Motor neuron (in vitro differentiated cells): ENCODE measurements at regions not wholly inside any gene's neighbourhood (a gene's known extent, or its start where the extent isn't known, plus 50 kb on each side); places are given as distances from the start of the nearest gene placed in this dataset.

Source experiments
- ATAC-seq, 8 experiments: fragments of 200-7000 bp; cut with Tn5 transposase; replicated peaks in 6 of 8; 2 replicates each; pipeline ENCODE4 v1.8.0; 2021; ENCODE audit warnings: mild to moderate bottlenecking in 8 of 8, moderate library complexity in 8 of 8
- H3K27ac ChIP-seq, 2 donors: fragments of 250-450 bp; sonication (Bioruptor Pico); 2 replicates each; pipeline ENCODE4 v1.9.0; 2021; ENCODE audit warnings: antibody characterized with exemption in 2 of 2, mild to moderate bottlenecking in 2 of 2, moderate library complexity in 1 of 2
- H3K4me1 ChIP-seq, 2 donors: fragments of 250-450 bp; sonication (Bioruptor Pico); replicated peaks in 1 of 2; 2 replicates each; pipeline ENCODE4 v1.6.1; 2021; ENCODE audit warnings: antibody characterized with exemption in 2 of 2, mild to moderate bottlenecking in 2 of 2, moderate library complexity in 1 of 2
- H3K4me3 ChIP-seq, 5 donors: fragments of 250-450 bp; sonication (Bioruptor Pico); 2 replicates each; pipeline ENCODE4 v1.9.0; 2021; ENCODE audit warnings: antibody characterized with exemption in 5 of 5, mild to moderate bottlenecking in 5 of 5, moderate library complexity in 4 of 5
- WGBS, 10 experiments: fragments of 450-650 bp; shearing (Covaris generic); methylation state at CpG; one replicate each; pipeline ENCODE4 v1.0.0; 2022; 5-methylcytosine and 5-hydroxymethylcytosine counted together
- in situ Hi-C, 9 experiments: fragments of 400-800 bp; cut with MboI; loops; one replicate each; pipeline ENCODE4 v1.15.0; 2021; ENCODE audit warnings: low sequenced_read_pairs in 9 of 9, low pct_unique_long_range_greater_than_20kb in 2 of 9; ENCODE audit not compliant: unreplicated experiment in 9 of 9

DNA sequence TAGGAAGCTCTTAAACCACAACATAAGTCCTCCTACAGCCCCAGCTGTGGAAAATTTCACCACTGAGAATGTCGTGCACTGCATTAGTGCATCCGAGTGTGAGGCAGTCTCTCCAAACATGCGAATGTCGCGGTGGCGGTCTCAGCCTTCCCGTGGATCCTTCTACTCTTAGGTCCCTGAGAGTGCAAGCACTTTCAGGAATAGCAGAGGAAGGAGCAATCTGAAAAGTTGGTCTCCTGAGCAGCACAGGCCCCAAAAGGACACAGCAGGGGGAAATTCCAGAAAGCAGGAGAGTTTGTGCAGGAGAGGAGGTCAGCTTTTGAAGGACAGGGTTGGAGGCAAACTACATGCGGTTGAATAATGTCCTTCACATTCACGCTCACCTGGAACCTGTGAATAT, 440.5 kb upstream of the SMIM21 start:
- no peak for ATAC-seq

GRCh38 chr18:75865639-75866038, 438.1 kb upstream of the SMIM21 start:
- Histone ChIP-seq H3K4me3 (no peak overlapping the region), H3K4me1 (no peaks in the 10 kb centered on the region), H3K27ac (no peak overlapping the region)
- ATAC-seq, result no peak
- 0 to 100% (median 56%) methylated on average over 1 to 5 of the region's 6 CpGs; no CpG with 5 or more reads in 6 of the 10 experiments for WGBS, 10 experiments
- in situ Hi-C loops, result no loop called here

More for the DNA sequence above, 440.5 kb upstream of the SMIM21 start:
- Histone ChIP-seq H3K4me3 (no peak overlapping the region), H3K4me1 (no peaks in the 10 kb centered on the region), H3K27ac (no peak overlapping the region)
- 0 to 94% (median 64%) methylated on average over 1 to 9 of the region's 9 CpGs; no CpG with 5 or more reads in 2 of the 10 experiments for WGBS, 10 experiments
- in situ Hi-C loops, result no loop called here

DNA sequence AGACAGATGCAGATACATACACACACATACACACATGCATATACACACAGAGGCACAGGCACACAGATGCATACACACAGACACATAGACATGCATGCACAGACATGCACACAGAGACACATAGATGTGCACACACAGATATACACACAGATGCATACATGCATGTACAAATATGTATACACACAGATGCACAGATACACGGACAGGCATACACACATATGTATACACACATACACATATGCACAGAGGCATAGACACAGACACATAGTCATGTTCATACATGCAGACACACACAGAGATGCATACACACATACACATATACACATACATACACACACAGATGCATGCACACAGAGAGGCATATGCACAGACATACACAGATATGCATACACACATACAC, 437.3 kb upstream of the SMIM21 start:
- WGBS, 10 experiments, result no CpG with 5 or more reads among the region's 1 CpG
- in situ Hi-C loops, result no loop called here
- no peak overlapping the region for H3K27ac ChIP-seq
- no peaks in the 10 kb centered on the region for H3K4me1 ChIP-seq
- H3K4me3 ChIP-seq, result no peak overlapping the region
- no peak for ATAC-seq

DNA sequence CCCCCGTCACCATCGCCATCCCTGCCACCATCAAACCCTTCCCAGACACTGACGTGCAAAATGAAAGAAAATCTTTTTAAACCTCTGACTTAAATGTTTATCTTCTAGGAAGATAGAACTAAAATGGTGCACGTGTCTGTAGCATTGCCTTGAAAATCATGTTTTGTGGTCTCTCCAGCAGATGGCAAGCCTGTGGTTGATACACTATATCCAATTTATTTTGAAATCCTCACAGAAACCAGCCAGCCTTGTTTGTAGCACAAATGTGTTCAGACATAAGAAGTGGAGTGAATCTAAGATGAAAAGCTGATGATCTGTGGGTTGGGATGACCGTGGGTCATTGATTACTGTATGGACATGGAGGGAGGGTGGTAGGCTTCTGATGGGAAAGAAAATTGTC, 436.2 kb upstream of the SMIM21 start:
- 0 to 100% (median 90%) methylated on average over 1 to 5 of the region's 5 CpGs; no CpG with 5 or more reads in 1 of the 10 experiments for WGBS, 10 experiments
- H3K4me1 ChIP-seq, result no peaks in the 10 kb centered on the region
- in situ Hi-C loops, result no loop called here
- H3K4me3 ChIP-seq, result no peak overlapping the region
- no peak for ATAC-seq
- H3K27ac ChIP-seq, result no peak overlapping the region

DNA sequence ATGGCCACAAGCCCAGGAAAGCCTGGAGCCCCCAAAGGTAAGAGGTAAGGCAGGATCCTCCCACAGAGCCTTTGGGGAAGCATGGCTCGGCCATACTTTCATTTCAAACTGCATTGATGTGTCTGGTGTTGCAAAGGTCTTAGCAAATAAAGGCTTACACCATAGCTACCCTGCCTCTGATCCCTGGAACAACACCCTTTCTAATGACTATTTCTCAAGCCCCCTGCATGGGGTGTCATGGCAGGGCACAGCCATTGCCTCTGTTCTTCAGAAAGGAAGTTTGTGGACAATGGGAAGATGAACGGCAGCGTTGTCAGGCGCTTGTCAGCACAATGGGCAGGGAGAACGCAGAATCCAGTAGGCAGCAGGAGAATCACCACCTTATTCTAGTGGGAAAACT, 435.0 kb upstream of the SMIM21 start:
- 19 to 92% (median 69%) methylated on average over 1 to 5 of the region's 5 CpGs; no CpG with 5 or more reads in 2 of the 10 experiments for WGBS, 10 experiments
- ATAC-seq, result peak in 2 of 8 experiments; percentile 24 to 67
- H3K4me1 ChIP-seq, result no peaks in the 10 kb centered on the region
- no peak overlapping the region for H3K4me3 ChIP-seq
- H3K27ac ChIP-seq, result no peak overlapping the region
- in situ Hi-C loops, result no loop called here

DNA sequence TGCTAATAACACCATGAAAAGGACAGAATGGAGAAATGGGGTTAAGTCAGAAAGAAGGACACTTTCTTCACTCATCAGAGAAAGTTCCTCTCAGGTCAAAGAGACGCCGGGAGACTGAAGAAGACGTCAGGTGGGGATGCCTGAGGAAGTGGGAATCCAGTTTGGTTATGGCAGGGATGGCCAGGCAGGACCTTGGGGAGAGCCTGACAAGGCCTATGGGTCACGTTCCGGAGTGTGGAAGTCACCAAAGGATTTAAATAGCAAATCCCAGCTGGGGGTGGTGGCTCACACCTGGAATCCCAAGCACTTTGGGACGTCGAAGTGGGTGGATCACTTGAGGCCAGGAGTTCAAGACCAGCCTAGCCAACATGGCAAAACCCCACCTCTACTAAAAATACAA, 432.7 kb upstream of the SMIM21 start:
- in situ Hi-C loops, result no loop called here
- Histone ChIP-seq H3K4me1 (no peaks in the 10 kb centered on the region), H3K4me3 (no peak overlapping the region), H3K27ac (no peak overlapping the region)
- ATAC-seq, result no peak
- 30 to 100% (median 82%) methylated on average over 1 to 6 of the region's 7 CpGs; no CpG with 5 or more reads in 3 of the 10 experiments for WGBS, 10 experiments

DNA sequence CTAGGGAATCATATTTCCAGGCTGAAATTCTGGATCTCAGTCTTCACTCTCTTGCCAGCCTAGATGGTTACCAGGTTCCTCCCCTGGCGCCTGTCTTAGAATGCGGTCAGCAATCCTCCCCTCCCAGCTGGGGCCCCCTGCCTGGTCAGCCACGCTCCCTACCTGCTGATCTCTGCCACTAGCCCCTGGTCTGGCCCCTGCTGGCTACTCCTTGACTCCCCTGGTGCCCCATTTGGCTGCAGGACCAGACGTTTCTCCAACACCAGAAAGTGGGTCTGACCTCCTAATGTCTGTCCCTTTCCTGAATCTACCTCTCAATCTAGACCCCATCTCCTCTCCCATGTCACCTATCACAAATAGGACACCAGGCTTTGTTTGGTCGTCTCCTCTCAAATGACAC, 432.0 kb upstream of the SMIM21 start:
- Histone ChIP-seq H3K27ac (no peak overlapping the region), H3K4me1 (no peaks in the 10 kb centered on the region), H3K4me3 (no peak overlapping the region)
- ATAC-seq, result no peak
- WGBS, 10 experiments, result 50 to 100% (median 88%) methylated on average over 1 to 4 of the region's 5 CpGs; no CpG with 5 or more reads in 4 of the 10 experiments
- in situ Hi-C loops, result no loop called here

DNA sequence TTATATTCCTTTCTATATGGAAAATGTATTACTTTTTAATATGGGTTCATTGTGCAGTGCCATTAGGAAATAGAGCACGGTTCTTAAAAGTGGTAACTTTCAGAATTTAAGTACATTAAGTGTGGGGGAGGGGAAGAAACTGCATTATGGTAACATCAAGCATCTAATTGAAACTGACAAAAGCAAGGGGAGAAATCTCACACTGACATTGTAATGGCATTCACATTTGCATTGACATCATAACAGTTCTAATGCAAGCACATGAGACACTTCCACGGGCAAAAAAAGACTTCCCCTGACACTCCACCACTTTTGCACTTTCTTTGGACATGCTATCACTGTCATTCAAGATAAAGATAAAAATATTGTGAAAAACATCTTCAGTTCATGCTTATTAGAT, 431.3 kb upstream of the SMIM21 start:
- 29 to 100% (median 82%) methylated on average over 1 to 2 of the region's 2 CpGs; no CpG with 5 or more reads in 1 of the 10 experiments for WGBS, 10 experiments
- ATAC-seq, result no peak
- no peaks in the 10 kb centered on the region for H3K4me1 ChIP-seq
- no peak overlapping the region for H3K4me3 ChIP-seq
- H3K27ac ChIP-seq, result no peak overlapping the region
- in situ Hi-C loops, result no loop called here

DNA sequence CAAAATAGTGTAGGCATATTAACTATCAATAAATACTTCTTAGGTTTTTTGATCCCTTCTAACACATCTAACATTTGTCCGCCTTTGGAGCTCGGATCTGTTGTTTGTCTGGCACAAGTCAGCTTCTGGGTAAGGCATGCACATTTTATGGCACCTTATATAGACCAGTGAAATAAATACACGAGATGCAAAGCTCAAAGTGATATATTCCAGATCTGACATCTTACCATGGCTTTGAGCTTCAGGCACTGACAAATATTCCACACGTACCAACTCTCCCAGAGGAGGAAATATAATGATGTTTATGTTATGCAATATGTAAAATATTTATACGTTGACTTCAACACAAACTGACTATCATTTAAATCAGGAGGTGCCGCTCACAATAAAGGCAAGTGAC, 430.1 kb upstream of the SMIM21 start:
- Histone ChIP-seq H3K27ac (no peak overlapping the region), H3K4me1 (no peaks in the 10 kb centered on the region), H3K4me3 (no peak overlapping the region)
- no peak for ATAC-seq
- in situ Hi-C loops, result no loop called here
- WGBS, 10 experiments, result 0 to 97% (median 83%) methylated on average over 1 to 6 of the region's 6 CpGs; no CpG with 5 or more reads in 1 of the 10 experiments

DNA sequence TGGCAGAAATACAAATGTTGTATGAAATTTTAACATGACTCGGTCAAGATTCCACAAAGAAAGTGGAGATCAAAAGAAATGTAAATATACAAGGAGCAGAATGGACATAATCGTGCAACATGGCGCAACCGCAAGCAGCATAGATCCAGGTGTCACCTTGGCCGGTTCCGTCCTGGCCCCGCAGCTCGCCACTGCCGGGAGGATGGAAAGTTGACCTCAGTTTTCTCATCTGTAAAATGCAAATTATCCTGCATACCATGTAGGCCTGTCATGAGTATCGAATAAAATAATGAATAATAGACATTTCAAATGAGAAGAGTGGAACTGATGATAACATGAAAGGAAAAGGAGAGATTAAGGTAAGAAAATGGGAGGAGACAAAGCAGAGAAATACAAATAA, 427.3 kb upstream of the SMIM21 start:
- in situ Hi-C loops, result no loop called here
- ATAC-seq, result no peak
- Histone ChIP-seq H3K4me3 (no peak overlapping the region), H3K4me1 (no peaks in the 10 kb centered on the region), H3K27ac (no peak overlapping the region)
- 59 to 100% (median 88%) methylated on average over 2 to 10 of the region's 10 CpGs for WGBS, 10 experiments

- Histone ChIP-seq H3K4me3 (no peak overlapping the region), H3K27ac (no peak overlapping the region), H3K4me1 (no peaks in the 10 kb centered on the region)
- ATAC-seq, result no peak
- 39 to 100% (median 89%) methylated on average over 1 to 4 of the region's 4 CpGs; no CpG with 5 or more reads in 2 of the 10 experiments for WGBS, 10 experiments
- in situ Hi-C loops, result no loop called here
Observed at GRCh38 chr18:75854174-75854573, 426.7 kb upstream of the SMIM21 start.

DNA sequence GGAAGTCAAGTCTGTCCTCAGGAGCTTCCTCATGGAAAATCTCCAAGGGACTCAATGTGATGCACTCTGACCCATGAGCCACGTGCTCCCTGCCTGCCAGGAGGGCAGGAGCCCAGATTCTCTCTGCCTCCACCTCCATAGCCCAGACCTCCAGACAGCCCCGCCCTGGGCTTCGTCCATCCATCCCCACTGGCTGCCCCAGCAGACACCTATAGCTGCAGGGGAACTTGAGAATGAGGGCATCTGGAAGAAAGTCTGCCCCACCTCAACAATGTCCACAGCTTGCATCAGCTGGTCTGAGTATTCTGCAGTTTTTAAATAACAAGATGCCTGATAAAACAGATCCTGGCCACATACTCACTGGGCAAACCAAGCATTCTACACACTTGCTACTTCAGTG, 418.8 kb upstream of the SMIM21 start:
- Histone ChIP-seq H3K4me3 (no peak overlapping the region), H3K4me1 (no peaks in the 10 kb centered on the region), H3K27ac (no peak overlapping the region)
- ATAC-seq, result no peak
- in situ Hi-C loops, result no loop called here
- WGBS, 10 experiments, result 0 to 88% (median 80%) methylated on average over 1 to 3 of the region's 3 CpGs; no CpG with 5 or more reads in 5 of the 10 experiments

DNA sequence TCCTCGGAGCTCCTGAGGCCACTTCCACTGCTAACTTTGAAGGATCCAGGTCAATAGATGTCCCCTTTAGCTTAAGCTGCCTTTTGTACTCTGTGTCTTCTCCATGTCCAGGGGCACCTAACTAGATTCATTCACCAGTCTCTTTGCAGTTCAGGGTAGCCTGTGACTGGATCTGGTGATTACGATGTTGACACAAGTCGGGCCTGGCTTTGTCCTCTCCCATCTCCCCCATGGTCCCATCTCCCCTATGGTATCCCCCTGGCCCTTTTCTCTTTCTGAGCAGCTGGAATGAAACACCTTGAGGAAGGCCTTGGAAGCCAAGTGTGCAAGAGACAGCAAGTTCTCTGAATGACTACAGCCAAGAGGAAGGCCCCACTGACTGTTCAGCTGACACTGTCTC, 417.9 kb upstream of the SMIM21 start:
- in situ Hi-C loops, result no loop called here
- no peaks in the 10 kb centered on the region for H3K4me1 ChIP-seq
- WGBS, 10 experiments, result 0 to 100% (median 76%) methylated on average over 1 to 3 of the region's 3 CpGs; no CpG with 5 or more reads in 2 of the 10 experiments
- no peak overlapping the region for H3K27ac ChIP-seq
- H3K4me3 ChIP-seq, result no peak overlapping the region
- ATAC-seq, result no peak

- 67 to 100% (median 88%) methylated on average over 1 to 3 of the region's 3 CpGs; no CpG with 5 or more reads in 3 of the 10 experiments for WGBS, 10 experiments
- Histone ChIP-seq H3K4me3 (no peak overlapping the region), H3K4me1 (no peaks in the 10 kb centered on the region), H3K27ac (no peak overlapping the region)
- ATAC-seq, result peak in 4 of 8 experiments; percentile 28 to 51 (median 46)
- in situ Hi-C loops, result no loop called here
Observed at GRCh38 chr18:75844146-75844545, 416.6 kb upstream of the SMIM21 start.
